Activated CD4-positive, CD25-positive, alpha-beta regulatory T cell treated with anti-CD3 and anti-CD28 coated beads, Interleukin-2, amount 50 U/mL, for 16 hours (primary cell): ENCODE measurements at regions not wholly inside any gene's neighbourhood (a gene's known extent, or its start where the extent isn't known, plus 50 kb on each side); places are given as distances from the start of the nearest gene placed in this dataset.

Experiments
- DNase-seq: peaks from one replicate; pipeline ENCODE4 v3.0.0-alpha.2; 2020; ENCODE audit warnings: low read depth, low spot score

GRCh38 chr3:176969066-176969465, 228.2 kb downstream of the TBL1XR1 start:
- no peak for DNase-seq

- DNase-seq = no peak
Observed at GRCh38 chr3:176968631-176969030, 228.7 kb downstream of the TBL1XR1 start.

GRCh38 chr3:176967522-176967921, 229.8 kb downstream of the TBL1XR1 start:
- no peak for DNase-seq

GRCh38 chr3:176964661-176965060, 232.6 kb downstream of the TBL1XR1 start:
- no peak for DNase-seq

- DNase-seq = no peak
Observed at GRCh38 chr3:176961916-176962315, 235.4 kb downstream of the TBL1XR1 start.

- DNase-seq = no peak
Observed at GRCh38 chr3:176959867-176960266, 237.4 kb downstream of the TBL1XR1 start.

GRCh38 chr3:176958560-176958959, 238.7 kb downstream of the TBL1XR1 start:
- DNase-seq = no peak

GRCh38 chr3:176954517-176954916, 242.8 kb downstream of the TBL1XR1 start:
- no peak for DNase-seq

GRCh38 chr3:176953106-176954060, 243.9 kb downstream of the TBL1XR1 start:
- DNase-seq = no peak

- DNase-seq = no peak
Observed at GRCh38 chr3:176951586-176952292, 245.5 kb downstream of the TBL1XR1 start.

GRCh38 chr3:176951144-176951543, 246.1 kb downstream of the TBL1XR1 start:
- DNase-seq = no peak

- no peak for DNase-seq
Observed at GRCh38 chr3:176950743-176951142, 246.5 kb downstream of the TBL1XR1 start.

- DNase-seq = no peak
Observed at GRCh38 chr3:176948151-176948550, 249.1 kb downstream of the TBL1XR1 start.

GRCh38 chr3:176946202-176946601, 251.1 kb downstream of the TBL1XR1 start:
- DNase-seq = no peak

GRCh38 chr3:176942305-176942704, 255.0 kb downstream of the TBL1XR1 start:
- no peak for DNase-seq

- no peak for DNase-seq
Observed at GRCh38 chr3:176941689-176942088, 255.6 kb downstream of the TBL1XR1 start.

- DNase-seq = no peak
Observed at GRCh38 chr3:176939022-176939817, 258.1 kb downstream of the TBL1XR1 start.

- DNase-seq = no peak
Observed at GRCh38 chr3:176937994-176938393, 259.3 kb downstream of the TBL1XR1 start.

- no peak for DNase-seq
Observed at GRCh38 chr3:176937541-176937940, 259.7 kb downstream of the TBL1XR1 start.

- DNase-seq = no peak
Observed at GRCh38 chr3:176935194-176935888, 261.9 kb downstream of the TBL1XR1 start.

GRCh38 chr3:176934698-176935097, 262.6 kb downstream of the TBL1XR1 start:
- no peak for DNase-seq
